Stimulated activated CD4-positive, alpha-beta T cell treated with anti-CD3 and anti-CD28 coated beads, Interleukin-1b, Interleukin-23, amount 100 ng/mL, for 48 hours (primary cell): ENCODE measurements at regions not wholly inside any gene's neighbourhood (a gene's known extent, or its start where the extent isn't known, plus 50 kb on each side); places are given as distances from the start of the nearest gene placed in this dataset.
"Not testable (repeated sequence)": the region's sequence is repeated elsewhere in the genome, so short reads cannot be mapped to it uniquely, and the experiment has no call there.

Experiments used
- DNase-seq: peaks from one replicate; pipeline ENCODE4 v3.0.0-alpha.2; 2020

DNA sequence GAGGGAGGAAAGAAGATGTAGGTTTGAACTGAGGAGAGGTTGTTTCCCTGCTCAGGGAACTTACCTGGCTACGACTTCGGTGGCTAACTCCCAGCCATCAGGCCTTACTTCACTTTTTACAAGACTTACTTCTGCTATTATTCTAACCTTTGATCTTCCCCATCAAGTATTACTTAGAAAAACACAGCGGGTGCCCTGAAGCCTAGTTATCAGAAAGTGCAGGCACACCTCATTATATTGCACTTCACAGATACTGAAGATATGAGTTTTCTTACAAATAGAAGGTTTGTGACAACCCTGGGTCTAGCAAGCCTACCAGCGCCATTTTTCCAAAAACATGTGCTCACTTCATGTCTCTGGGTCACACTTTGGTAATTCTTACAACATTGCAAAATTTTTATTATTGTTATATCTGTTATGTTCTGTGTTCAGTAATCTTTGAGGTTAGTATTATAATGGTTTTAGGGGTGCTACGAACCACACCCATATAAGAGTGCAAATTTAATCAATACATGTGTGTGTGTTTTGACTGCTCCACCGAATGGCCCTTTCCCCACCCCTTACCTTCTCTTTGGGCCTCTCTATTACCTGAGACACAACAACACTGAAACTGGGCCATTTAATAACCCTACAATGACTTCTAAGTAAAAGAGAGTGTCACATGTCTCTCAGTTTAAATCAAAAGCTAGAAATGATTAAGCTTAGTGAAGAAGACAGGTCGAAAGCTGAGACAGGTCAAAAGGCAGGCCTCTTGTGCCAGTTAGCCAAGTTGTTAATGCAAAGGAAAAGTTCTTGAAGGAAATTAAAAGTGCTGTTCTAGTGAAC, 2102.7 kb upstream of the WWC1 start:
- no peak for DNase-seq

DNA sequence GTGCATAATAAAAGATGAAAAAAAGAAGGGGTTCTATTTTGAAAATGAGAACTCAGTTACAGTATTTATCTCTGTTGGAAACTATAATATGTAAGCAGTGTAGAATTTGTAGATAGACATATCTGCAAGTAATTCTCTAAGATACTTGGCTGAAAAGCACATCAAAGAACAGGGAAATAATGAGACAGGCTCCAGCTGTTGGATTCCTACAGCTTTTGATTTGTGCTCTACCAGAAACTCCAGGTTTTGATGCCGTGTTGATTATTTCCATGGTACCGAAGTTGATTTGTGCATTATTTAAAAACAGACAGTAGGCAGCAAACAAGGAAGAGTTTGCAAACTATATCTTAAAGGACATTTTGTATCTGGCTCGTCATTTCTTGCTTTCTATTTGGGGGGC, 2098.7 kb upstream of the WWC1 start:
- DNase-seq = no peak

DNA sequence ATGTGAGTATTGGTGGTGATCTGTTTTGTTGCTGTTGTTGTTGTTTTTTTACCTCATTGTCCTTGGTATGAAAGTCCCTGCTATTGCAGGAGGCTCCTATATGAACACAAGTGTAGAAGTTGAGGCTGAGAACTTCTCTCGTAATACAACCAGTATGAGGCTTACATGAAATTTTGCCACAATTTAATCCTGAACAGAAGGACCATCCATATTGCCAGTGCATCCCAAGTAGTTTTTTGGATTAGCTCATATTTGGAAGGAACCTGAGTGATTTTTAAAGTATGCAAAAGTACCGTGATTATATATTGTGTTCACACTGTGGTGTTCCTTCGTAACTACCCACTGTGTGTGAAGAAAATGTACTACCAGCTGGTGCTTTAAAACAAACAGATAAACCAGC, 2095.5 kb upstream of the WWC1 start:
- DNase-seq = no peak

DNA sequence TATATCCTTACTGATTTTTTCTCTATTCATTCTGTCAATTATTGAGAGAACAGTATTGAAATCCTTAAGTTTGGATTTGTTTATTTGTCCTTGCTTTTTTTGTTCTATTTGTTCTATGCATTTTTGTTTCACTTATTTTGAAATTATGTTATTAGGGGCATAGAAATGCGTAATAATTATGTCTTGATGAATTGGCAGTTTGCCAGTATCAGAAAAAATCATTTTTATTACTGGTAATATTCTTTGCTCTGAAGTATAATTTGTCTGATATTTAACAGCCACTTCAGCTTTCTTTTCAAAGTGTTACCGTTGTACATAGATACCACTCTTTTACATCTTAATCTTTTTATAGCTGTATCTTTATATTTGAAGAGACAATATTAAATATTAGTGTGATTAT, 2090.9 kb upstream of the WWC1 start:
- no peak for DNase-seq

DNA sequence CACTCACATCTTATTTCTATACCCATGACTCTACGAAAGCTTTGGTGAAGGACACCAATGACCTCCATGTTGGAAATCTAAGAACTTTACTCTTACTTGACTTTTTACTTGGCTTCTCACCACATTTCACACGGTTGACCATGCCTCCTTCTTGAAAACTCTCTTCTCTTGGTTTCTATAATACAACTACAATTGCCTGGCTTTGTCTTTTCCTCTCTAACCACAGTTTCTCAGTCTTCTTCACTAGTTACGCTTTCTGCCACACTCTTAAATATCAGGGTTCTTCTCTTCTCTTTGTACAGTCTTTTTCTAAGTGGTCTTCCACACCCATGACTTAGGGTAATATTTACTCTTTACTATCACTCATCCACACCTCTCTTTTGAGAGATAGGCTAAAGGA, 2079.8 kb upstream of the WWC1 start:
- no peak for DNase-seq

DNA sequence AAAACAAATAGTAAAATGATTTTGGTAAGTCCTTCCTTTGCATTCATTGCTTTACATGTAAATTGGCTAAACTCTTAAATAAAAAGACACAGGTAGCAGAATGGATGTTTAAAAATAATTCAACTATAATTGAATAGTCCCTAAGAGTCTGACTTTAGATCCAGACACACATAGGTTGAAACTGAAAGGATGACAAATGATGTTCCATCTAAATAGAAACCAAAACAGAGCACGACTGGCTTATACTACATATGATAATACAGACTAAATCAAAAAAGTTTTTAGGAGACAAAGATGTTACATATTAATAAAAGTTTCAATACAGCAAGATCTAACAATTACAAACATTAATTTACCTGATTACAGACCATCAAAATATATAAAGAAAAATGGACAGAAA, 2055.1 kb upstream of the WWC1 start:
- no peak for DNase-seq

DNA sequence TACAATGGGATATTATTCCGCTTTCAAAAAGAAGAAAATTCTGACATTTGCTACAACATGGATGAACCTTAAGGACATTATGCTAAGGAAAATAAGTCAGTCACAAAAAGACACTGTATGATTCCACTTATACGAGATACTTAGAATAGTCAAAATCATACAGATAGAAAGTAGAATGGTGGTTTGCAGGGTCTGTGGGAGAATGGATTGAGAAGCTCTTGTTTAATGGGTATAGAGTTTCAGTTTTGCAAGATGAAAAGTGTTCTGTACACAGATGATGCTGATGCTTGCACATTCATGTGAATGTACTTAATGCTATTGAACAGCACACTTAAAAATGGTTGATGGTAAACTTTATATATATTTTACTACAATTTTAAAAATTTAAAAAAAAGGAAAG, 2050.7 kb upstream of the WWC1 start:
- DNase-seq = no peak

DNA sequence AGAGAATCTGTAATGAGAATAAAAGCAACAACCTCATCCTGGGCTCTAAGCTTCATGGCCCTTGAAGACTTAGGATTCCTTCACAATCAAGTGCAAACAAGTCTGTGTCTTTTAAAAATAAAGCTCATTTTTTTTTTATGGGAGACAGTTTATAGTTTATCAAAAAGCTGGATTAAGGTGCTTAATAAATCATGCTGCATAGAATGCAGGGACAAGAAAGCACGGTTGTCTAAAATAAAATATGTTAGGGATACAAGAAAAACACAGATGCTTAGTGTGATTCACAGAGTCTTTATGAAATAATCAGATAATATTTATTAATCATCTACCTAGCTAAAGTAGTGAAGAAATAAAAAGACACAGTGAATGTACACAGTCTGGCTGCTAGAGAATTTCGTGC, 2045.9 kb upstream of the WWC1 start:
- no peak for DNase-seq

DNA sequence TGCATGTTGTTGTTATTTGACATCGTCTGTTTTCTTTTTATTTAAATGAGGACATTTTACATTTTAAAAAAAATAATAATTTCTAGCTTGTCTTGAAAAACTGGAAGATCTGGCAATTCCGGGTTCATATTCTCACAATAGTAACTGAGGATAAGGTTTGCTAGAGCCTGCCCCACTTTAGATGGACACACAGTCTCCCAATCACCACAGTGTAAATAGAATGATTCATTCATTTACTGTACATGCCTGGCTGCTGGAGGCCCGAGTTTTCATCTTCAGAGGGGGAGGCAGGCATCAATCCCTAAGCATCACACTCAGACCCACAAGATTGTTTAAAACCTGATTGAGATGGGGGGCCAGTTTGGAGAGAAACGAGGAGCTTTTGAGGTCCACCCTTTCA, 2039.7 kb upstream of the WWC1 start:
- DNase-seq = no peak

DNA sequence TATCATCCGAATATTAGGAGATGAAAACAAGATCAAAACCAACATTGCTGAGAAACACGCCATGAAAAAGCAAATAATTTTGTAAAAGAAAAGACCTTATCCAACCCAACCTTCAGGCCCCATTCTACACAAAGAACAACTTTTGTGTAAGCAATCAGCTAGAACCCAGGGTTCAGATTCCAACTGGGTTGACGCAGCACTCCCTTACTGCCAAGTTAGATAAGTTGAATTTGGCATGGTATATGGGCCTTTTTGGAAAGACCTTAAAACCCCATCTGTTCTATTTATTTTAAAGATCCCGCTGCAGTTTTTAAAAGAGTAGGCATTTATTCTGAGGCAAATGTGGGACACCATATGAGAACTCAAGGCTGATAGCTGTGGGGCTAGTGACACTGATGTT, 2033.8 kb upstream of the WWC1 start:
- DNase-seq = no peak

DNA sequence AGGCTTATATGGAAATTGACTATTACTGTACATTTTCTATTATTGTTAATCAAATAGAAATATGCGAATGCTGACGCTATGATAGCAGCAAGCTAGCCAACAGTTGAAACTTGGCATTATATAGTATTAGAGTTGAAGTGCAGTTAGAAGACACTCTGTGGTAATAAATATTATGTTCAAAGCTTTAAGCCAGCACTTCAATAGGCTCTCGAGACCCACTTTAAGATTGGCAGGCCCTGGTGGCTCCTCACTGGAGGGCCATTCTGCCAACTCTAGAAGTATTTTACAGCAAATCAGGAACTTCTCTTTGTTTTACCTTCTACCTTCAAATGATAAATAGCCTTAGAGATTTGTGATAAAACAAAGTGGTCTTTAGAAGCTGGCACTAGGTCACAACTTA, 2029.0 kb upstream of the WWC1 start:
- DNase-seq = no peak

DNA sequence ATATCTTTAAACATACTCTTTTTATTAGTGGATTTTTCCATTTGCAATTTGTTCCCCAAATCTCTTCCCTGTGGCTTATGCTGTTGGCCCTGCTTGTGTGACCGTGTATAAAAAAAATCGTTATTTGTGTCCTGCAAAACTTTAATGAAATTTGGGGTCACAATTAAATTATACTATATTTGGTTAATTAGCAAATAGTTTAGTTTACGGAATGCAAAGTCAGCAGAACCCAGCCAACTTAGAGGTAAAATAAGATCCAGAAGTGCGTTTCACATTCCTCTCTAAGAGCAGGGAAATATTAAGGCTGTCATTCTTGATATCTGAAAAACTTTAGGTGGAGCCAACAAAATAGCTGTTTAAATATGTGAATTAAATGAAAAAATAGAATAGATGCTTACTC, 2023.5 kb upstream of the WWC1 start:
- no peak for DNase-seq

DNA sequence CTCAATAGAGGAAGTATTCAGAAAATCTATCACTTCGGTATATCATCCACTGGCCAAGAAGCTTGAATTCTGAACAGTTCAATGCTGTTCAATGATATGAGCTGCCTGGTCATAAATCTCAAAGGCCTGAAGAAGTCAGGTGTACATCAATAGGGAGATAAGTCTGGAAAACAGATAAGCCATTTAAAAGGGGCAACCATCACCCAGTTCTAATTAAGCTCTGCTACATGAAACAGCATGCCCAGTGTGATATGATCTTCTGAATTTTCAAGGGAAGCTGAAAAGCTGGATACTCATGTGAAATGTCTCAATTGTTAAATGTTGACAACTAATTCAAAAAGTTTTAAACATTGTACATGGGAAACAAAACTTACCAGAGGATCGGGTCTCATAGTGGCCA, 2020.7 kb upstream of the WWC1 start:
- no peak for DNase-seq

DNA sequence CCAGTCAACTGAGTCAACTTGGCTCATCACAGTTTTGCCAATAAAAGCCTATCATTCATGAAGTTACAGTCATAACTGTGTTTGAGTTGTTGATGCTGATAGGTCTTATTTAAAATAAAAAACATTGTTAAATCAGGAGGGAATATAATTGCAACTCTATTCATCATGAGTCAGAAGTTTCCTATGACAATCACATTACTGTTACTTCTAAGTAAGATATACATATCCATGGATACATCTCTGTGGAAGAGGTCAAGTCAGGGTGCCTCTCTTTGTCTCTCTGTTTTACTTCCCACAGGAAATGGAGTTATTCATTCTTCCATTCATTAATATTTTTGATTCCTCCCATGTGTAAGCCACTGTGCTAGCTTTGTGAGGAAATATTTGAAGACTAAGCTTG, 2015.4 kb upstream of the WWC1 start:
- no peak for DNase-seq

DNA sequence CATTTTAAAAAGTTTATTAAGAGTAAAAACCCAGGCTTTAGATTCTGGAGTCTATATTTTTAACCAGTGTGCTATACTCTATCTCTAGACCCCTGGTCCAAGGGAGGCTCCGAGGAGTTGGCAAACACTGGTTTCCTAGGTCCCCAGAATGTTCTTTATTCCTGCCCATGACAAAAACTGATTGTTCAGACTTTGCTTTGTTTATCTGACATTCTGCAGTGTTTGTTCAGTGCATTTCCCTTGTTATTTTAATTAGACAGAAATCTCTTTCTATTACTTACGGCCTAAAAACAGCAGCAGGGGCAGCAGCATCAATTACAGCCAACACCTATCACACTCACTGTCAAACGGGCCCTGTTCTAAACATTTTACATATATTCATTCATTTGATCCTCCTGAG, 2011.6 kb upstream of the WWC1 start:
- no peak for DNase-seq

DNA sequence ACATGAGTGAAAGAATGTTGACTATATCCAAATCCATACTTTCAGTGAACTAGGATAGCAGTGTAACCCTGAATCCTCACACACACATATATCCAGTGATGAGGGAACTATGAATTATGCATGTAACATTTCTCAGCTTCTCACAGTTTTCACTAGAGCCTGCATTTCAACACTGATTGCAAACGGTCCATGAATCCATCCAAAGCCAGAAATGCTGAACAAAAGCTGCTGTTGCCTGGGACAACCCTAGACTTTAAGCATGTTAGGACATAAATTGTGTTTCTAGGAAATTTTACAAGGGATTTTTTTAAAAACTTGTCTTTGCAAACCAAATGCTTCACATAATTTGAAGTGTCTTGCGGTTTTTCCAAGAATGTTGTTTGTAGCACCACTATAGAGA, 2010.0 kb upstream of the WWC1 start:
- no peak for DNase-seq

DNA sequence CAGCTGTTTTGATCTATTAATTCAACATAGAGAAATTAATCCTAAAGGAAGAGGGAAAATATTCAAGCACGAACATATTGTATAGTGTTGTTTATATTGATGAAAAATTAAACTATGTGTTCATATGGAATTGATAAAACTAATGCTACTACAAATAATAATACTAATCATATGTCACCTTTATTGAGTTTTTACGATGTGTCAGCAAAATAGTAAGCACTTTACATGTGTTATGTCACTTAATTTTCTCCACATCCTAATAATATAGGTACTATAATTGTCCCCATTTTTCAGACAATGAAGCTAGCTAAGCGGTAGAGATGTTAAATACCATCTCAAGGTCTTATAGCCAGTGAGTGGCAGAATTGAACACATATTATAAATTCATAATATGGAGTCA, 2008.5 kb upstream of the WWC1 start:
- no peak for DNase-seq

DNA sequence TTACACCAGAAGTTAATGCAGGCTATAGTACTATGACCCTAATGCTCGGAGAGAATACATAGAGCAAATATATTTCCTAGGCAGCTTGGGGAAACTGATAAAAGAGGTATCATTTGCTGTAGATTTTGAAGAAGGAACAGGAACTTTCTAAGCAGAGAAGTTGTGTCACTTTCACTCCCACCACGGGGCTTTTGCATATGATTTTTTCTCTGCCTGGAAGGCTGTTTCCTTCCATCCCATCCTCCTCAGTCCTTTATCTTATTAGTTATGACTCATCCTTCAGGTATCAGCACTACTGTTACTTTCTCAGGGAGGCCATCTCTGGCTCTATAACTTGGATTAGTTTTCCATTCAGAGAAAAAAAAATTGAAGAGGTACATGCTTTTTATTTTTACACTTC, 2006.1 kb upstream of the WWC1 start:
- no peak for DNase-seq

DNA sequence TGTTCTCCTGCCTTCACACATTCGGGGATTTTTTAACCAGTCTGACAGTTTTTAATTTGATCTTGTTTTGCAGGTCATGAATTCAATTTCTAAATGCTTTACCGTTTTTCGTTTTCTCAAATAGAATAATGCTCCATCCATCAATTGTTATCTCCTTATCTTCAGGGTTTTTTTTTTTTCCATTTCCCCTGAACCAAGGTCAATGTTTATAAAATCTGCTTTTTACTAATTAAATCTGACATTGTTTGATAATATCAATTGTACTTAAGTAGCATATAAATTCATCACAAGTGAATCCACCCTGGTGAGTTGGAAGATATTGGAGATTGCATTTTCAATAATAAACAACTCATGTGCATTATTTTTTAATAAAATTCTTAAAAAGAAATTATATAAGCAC, 2004.6 kb upstream of the WWC1 start:
- DNase-seq = no peak

DNA sequence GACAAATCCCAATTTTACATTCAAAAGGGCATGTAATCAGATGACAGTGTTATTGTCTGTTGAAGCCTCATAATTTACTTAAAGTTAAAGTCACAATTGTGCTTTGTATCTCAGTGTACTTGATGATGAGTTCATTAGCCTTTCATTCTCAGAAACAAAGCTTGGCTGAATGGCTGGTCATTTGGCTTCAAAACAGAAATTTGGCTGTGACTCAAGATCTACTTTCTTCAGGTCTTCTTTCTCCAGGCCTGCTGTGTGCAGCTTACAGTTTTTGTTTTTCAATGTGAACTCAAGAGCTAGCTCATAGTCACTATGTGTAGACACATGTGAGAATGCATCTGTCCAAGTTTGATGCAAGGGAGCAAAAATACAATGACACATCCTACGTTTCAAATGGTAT, 2003.6 kb upstream of the WWC1 start:
- DNase-seq = no peak

DNA sequence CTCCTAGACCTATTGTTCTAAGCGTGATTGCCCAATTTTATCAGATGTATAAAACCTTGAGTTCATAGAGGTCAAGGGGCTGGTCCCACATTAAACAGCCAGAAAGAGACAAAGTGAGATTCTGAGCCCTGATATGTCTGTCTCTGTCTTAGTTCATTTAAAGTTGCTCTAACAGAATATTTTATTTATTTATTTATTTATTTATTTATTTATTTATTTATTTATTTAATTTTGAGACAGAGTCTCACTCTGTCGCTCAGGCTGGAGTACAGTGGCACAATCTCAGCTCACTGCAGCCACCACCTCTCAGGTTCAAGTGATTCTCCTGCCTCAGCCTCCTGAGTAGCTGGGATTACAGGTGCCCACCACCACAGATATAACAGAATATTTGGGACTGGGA, 1999.6 kb upstream of the WWC1 start:
- not testable (repeated sequence) for DNase-seq

DNA sequence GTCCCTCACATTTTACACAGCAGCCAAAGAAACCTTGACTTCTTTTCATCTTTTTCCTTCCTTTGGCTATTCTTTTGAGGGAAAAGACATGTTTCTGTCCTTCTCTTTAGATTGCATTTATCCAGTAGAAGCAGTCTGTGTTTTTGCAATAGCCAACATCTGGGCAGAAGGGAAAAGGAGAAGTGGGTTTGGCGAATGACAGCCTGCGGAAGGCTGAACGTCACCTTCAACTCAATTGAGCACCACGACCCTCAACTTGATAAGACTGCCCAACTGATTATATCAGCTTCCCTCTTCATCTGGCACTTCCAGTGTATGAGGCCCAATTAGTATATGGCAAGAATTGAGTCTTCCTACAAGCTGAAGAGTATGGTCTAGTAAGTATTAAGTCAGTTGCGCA, 1997.6 kb upstream of the WWC1 start:
- DNase-seq = no peak

DNA sequence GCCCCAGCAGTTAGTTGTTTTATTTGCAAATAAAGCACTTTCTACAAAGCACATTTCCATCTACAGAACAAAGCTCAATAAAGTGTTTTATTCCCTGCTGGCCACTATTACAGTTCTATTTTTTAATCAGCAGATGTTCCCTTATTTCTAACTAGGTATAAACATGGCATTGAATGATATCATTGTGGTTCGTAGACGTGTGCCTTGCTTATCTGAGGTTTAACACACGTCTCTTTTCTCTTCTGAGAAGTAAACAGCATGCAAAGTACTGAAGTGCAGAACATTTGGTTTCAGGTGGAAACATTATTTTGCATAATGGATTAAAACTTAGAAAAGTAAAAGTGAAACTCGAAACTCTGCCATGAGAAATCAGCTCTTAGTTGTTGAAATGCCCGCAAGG, 1989.3 kb upstream of the WWC1 start:
- DNase-seq = no peak

DNA sequence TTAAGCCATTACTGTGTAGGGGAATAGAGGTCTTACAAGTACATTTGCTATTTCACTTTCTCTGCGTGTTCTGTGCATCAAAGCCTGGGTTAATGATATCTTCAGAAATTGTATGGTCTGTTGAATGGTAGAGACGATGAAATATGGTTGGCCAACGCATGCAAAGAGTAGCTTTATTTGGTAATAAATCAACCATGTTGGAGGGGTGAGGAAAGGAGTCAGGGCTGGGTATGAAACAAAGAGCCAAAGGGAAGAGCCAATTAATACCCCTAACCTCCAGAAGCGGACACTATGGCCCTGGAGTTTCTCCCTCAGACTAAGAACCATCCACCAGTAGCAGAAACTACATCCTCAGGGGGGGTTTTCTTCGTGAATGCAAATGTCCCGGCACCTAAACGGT, 1974.0 kb upstream of the WWC1 start:
- DNase-seq = no peak

DNA sequence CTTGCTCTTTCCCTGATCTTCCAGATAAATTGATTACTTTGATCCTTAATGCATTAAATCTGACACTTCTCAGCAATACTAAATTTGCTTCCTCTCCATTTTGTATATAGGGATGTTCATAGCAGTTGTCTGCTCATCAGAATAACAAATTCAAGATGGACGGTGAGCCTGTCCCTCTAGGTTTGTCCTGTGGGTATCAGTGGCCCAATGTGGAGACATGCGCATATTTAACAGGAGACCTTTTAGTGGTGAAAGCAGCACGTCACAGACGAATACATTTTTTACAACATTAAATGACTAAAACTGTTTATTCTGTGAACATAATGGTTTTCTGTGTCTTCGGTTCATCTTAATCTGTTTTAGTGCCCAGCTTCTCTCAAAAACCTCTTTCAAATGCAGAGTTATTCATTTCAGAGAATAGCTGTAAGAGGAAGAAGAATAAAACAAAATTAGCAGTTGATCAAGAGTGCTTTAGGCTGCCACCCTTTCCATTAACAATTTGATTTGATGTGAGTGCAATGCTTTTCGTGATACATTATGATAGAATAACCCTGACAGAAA, 1970.4 kb upstream of the WWC1 start:
- DNase-seq = no peak
